ENCODE measurements at regions not wholly inside any gene's neighbourhood (a gene's known extent, or its start where the extent isn't known, plus 50 kb on each side); places are given as distances from the start of the nearest gene placed in this dataset.
"Not testable (repeated sequence)": the region's sequence is repeated elsewhere in the genome, so short reads cannot be mapped to it uniquely, and the experiment has no call there.

DNA sequence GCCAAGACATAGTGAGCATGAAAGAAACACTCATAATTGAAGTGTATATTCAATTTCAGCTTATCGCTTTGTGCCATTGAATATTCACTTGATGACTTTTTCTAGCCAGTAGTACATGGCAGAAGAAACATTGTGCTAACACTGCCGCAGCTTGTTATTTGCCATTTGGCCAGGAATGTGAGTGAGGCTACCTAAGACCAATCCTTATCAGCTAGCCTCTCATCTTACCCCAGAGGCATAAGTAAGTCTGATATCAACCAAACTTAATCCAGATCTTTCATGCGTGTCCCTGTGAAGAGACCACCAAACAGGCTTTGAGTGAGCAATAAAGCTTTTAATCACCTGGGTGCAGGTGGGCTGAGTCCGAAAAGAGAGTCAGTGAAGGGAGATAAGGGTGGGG, 586.0 kb upstream of the MBL2 start:
- TF ChIP-seq, protein P1, sequence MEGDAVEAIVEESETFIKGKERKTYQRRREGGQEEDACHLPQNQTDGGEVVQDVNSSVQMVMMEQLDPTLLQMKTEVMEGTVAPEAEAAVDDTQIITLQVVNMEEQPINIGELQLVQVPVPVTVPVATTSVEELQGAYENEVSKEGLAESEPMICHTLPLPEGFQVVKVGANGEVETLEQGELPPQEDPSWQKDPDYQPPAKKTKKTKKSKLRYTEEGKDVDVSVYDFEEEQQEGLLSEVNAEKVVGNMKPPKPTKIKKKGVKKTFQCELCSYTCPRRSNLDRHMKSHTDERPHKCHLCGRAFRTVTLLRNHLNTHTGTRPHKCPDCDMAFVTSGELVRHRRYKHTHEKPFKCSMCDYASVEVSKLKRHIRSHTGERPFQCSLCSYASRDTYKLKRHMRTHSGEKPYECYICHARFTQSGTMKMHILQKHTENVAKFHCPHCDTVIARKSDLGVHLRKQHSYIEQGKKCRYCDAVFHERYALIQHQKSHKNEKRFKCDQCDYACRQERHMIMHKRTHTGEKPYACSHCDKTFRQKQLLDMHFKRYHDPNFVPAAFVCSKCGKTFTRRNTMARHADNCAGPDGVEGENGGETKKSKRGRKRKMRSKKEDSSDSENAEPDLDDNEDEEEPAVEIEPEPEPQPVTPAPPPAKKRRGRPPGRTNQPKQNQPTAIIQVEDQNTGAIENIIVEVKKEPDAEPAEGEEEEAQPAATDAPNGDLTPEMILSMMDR (IDR thresholded peaks at IDR 0.05; ENCODE audit: insufficient read depth, low read length, severe bottlenecking), result no peak
- Histone ChIP-seq H3K27me3 (ENCODE audit: control insufficient read depth, insufficient read depth, low read length) (no peaks in the 10 kb centered on the region), H3K4me3 (ENCODE audit: low read depth, low read length) (no peak overlapping the region), H3K36me3 (ENCODE audit: control insufficient read depth, insufficient read depth, low read length) (no peaks in the 10 kb centered on the region)
- DNase-seq (ENCODE audit: low read depth) (no peak), FAIRE-seq (no peak)

DNA sequence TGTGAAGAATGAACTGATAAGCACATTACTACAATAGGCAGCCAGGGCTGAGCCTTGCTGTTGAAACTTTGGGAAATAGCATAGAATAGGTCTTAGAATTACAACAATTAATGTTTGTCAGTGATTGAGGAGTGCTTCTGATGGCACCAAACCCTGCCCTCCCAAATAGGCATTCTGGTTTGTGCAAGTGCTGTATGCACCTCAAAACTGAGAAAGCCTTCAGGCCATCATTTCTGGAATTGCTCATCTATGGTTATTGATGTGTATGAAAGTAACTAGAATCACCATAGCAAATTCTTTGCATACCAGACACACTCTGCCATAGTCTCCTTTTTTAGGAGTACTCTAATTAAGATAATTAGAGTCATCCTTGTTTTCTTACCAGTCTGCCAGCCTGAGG, 585.0 kb upstream of the MBL2 start:
- H3K27me3 ChIP-seq (ENCODE audit: control insufficient read depth, insufficient read depth, low read length), result no peaks in the 10 kb centered on the region

DNA sequence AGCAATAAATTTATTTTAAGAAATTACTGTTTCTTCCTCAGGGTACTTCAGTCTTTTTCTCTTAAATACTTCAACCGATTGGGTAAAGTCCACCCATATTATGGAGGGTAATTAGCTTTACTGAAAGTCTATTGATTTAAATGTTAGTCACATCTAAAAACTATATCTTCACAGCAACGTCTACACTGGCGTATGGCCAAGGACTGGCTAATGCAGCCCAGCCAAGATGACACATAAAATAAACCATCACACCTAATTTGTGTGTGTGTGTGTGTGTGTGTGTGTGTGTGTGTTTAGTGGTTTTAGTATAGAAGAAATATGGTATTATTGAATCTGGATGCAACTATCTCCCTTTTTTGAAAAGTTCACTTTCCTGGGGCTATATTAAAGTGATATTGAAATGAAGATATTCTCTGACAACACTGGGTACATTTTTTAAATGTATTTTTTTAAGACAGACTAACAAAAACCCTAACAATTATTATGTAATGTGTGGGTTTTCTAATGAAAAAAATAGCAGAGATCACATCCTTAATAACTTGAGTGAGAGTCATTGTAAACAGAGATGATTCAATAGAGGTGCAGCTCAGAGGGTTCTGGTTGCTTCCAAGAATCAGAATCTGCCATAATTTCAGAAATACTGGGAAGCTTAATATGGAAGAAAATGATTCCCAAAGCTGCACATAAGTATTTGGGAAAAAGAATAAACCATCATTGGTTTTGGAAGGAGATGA, 584.2 kb upstream of the MBL2 start:
- H3K27me3 ChIP-seq (ENCODE audit: control insufficient read depth, insufficient read depth, low read length), result no peaks in the 10 kb centered on the region
- peak; percentile 86 for DNase-seq (ENCODE audit: low read depth)
- H3K4me3 ChIP-seq (ENCODE audit: low read depth, low read length), result no peak overlapping the region
- no peaks in the 10 kb centered on the region for H3K36me3 ChIP-seq (ENCODE audit: control insufficient read depth, insufficient read depth, low read length)
- TF ChIP-seq, protein P1 (IDR thresholded peaks at IDR 0.05; ENCODE audit: insufficient read depth, low read length, severe bottlenecking), result no peak
- FAIRE-seq, result no peak

More for the DNA sequence above, 585.0 kb upstream of the MBL2 start:
- peak; percentile 68 for DNase-seq (ENCODE audit: low read depth)
- TF ChIP-seq, protein P1 (IDR thresholded peaks at IDR 0.05; ENCODE audit: insufficient read depth, low read length, severe bottlenecking), result no peak
- no peaks in the 10 kb centered on the region for H3K36me3 ChIP-seq (ENCODE audit: control insufficient read depth, insufficient read depth, low read length)
- no peak for FAIRE-seq
- no peak overlapping the region for H3K4me3 ChIP-seq (ENCODE audit: low read depth, low read length)

DNA sequence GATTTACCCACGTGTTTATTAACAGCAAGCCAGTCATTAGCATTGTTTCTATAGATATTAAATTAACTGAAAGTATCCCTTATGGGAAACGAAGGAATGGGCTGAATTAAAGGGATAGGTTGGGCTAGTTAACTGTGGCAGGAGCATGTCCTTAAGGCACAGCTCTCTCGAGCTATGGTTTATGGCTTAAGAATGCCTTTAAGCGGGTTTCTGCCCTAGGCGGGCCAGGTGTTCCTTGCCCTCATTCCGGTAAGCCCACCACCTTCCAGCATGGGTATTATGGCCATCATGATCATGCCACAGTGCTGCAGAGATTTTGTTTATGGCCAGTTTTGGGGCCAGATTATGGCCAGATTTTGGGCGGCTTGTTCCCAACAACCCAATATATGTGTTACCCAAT, 569.9 kb upstream of the MBL2 start:
- FAIRE-seq; DNase-seq (ENCODE audit: low read depth); H3K4me3 ChIP-seq (ENCODE audit: low read depth, low read length); H3K27me3 ChIP-seq (ENCODE audit: control insufficient read depth, insufficient read depth, low read length); H3K36me3 ChIP-seq (ENCODE audit: control insufficient read depth, insufficient read depth, low read length): not testable (repeated sequence)

DNA sequence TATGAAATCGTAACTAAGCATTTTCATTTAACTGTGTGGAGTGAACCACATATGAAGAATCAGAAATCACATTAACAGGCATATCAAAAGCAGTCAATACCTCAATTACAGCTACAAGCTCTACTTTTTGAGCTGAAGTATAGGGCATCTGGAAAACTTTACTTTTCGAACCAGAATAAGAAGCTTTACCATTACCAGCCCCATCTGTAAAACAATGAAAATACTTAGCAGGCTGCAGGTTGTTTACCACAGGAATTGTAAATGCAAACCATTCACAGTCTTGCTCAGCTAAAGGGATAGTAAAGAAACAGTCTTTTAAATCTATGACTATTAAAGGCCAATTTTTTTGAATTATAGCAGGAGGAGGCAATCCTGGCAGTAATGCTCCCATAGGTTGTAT, 565.6 kb upstream of the MBL2 start:
- not testable (repeated sequence) for H3K27me3 ChIP-seq (ENCODE audit: control insufficient read depth, insufficient read depth, low read length); H3K36me3 ChIP-seq (ENCODE audit: control insufficient read depth, insufficient read depth, low read length); FAIRE-seq; DNase-seq (ENCODE audit: low read depth); H3K4me3 ChIP-seq (ENCODE audit: low read depth, low read length)

DNA sequence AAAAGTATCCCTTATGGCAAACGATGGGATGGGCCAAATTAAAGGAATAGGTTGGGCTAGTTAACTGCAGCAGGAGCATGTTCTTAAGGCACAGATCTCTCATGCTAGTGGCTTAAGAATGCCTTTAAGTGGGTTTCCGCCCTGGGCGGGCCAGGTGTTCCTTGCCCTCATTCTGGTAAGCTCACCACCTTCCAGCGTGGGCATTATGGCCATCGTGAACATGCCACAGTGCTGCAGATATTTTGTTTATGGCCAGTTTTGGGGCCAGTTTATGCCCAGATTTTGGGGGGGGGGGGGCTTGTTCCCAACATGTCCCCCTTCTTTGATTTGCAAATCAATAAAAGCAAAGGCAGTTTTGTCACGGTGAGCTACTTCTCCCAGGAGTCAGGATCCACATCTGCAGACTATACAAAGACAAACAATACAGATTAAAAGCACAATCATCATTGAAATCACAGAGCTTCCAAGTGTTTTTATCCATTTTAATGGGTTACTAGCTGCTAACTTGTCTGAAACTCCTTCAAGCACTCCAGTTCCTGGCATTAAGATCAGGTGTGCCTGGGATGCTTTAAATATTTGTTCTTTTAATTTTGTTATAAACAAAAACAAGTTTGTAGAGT, 563.3 kb upstream of the MBL2 start:
- not testable (repeated sequence) for FAIRE-seq; DNase-seq (ENCODE audit: low read depth); H3K27me3 ChIP-seq (ENCODE audit: control insufficient read depth, insufficient read depth, low read length); H3K36me3 ChIP-seq (ENCODE audit: control insufficient read depth, insufficient read depth, low read length); H3K4me3 ChIP-seq (ENCODE audit: low read depth, low read length)

DNA sequence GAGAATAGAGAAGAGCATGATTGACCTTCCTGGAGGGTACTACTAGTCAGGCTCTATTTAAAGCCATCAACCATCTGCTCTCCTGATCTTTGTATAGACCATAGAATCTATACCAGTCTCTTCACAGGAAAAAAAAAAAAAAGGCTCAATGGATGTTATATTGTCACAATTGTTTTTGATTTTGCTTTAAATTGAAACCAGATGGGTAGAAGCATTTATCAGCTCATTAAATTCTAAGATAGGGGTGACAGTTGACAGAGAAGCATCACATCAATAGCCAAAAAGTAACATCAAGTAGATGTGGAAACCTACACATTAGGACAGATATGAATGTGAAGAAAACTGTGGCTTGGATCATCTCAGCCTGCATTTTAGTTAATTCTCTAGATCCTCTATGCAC, 558.9 kb upstream of the MBL2 start:
- Histone ChIP-seq H3K36me3 (ENCODE audit: control insufficient read depth, insufficient read depth, low read length) (no peaks in the 10 kb centered on the region), H3K4me3 (ENCODE audit: low read depth, low read length) (no peak overlapping the region), H3K27me3 (ENCODE audit: control insufficient read depth, insufficient read depth, low read length) (no peaks in the 10 kb centered on the region)
- TF ChIP-seq, protein P1 (IDR thresholded peaks at IDR 0.05; ENCODE audit: insufficient read depth, low read length, severe bottlenecking), result no peak
- FAIRE-seq, result no peak
- no peak for DNase-seq (ENCODE audit: low read depth)

DNA sequence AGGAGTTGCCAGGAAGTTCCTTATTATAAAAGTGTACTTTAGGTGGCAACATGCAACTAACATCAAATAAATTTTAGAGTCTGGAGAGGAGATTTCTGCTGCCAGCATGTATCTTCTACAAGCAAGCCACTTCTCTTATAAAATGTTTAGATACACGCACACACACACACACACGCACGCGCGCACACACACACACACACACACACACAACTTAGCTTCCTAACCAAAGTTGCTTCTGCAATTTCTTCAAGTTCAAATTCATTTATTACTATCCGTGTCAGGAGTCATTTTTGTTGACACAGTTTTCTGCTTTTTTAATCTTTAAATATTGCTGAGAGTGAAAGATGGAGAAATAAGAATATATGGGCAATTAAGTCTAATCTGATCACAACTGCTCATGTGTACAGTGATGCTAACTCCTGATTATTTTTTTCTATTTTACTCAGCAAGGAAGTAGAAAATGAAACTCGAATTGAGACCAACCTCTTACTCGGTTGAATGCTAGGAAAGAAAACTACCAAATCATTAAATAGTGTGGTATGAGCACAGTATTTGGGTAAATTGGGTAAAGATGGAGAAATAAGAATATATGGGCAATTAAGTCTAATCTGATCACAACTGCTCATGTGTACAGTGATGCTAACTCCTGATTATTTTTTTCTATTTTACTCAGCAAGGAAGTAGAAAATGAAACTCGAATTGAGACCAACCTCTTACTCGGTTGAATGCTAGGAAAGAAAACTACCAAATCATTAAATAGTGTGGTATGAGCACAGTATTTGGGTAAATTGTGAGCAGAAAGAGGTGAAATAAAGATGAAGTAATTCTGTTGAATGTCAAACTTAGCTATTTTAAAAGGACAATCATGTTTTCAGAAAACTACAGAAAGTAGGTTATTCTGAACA, 554.1 kb upstream of the MBL2 start:
- H3K27me3 ChIP-seq (ENCODE audit: control insufficient read depth, insufficient read depth, low read length); DNase-seq (ENCODE audit: low read depth); FAIRE-seq; H3K36me3 ChIP-seq (ENCODE audit: control insufficient read depth, insufficient read depth, low read length); H3K4me3 ChIP-seq (ENCODE audit: low read depth, low read length): not testable (repeated sequence)
